HPDE6-E6E7 (cell line): ENCODE measurements at regions not wholly inside any gene's neighbourhood (a gene's known extent, or its start where the extent isn't known, plus 50 kb on each side); places are given as distances from the start of the nearest gene placed in this dataset.
A peak's percentile ranks its signal among the peaks of the same experiment; 100 is the strongest.

Experiments used
- DNase-seq: peaks from one replicate; pipeline ENCODE4 v3.0.0; 2011; ENCODE audit warnings: missing footprints; ENCODE audit errors: extremely low spot score

DNA sequence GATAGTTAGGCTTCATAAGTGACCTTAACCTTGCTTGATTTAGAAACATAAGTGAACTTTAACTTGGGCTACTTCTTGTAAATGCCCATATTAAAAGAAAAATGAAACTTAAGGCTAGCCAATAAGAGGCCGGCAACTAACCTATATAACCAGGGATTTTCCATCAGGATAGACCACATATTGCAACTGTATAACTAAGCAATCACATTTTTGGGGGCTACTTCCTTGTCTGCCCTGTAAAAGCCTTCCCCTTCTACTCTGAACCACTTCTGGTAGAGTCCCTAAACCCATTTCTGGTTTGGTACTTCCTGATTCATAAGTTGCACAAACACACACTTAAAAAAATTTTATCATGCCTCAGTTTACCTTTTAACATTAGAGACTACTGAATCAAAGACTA, 150.9 kb upstream of the UBE2E2 start:
- no peak for DNase-seq

GRCh38 chr3:23052620-23053019, 150.5 kb upstream of the UBE2E2 start:
- no peak for DNase-seq

GRCh38 chr3:23055733-23056376, 147.3 kb upstream of the UBE2E2 start:
- DNase-seq, result no peak

GRCh38 chr3:23062582-23062981, 140.5 kb upstream of the UBE2E2 start:
- DNase-seq, result no peak

- no peak for DNase-seq
Measured at GRCh38 chr3:23062982-23063381, 140.1 kb upstream of the UBE2E2 start.

GRCh38 chr3:23067116-23067515, 136.0 kb upstream of the UBE2E2 start:
- no peak for DNase-seq

- DNase-seq, result no peak
Measured at GRCh38 chr3:23068016-23068728, 135.0 kb upstream of the UBE2E2 start.

DNA sequence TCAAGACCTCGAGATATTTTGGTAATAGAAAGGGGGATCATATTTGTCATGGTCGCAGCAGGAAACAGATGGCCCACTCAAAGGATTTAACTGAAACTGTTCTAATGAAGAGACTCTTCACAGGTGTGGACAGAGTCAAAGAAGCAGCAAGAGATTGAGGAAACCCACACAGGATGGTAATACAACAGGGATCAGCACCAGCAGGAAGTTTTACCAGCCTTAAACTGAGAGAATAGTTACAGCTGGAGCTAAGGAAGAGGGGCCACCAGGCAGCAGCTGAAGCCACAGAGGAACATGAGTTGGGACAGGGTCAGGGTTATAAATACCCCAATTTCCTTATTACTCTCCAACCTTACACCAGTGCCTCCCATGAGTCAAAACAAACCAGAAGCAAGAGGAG, 131.8 kb upstream of the UBE2E2 start:
- no peak for DNase-seq

DNA sequence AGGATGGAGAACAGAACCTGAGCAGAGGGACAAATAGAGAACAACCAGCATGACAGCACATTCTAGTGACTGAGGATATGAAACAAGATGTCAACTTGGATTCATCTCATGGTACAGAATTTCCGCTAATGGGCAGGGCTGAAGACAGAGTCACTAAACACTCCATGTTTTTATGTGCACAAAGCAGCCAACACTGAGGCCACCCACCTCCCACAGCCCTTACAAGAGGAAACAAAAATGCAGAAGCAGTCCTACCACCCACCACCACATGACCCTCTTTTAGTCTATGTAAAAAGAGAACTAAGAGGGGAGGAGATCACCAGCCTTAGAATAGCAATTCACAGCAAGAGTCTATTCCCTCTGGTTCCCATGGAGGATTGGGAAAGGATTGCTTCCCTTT, 131.4 kb upstream of the UBE2E2 start:
- no peak for DNase-seq

DNA sequence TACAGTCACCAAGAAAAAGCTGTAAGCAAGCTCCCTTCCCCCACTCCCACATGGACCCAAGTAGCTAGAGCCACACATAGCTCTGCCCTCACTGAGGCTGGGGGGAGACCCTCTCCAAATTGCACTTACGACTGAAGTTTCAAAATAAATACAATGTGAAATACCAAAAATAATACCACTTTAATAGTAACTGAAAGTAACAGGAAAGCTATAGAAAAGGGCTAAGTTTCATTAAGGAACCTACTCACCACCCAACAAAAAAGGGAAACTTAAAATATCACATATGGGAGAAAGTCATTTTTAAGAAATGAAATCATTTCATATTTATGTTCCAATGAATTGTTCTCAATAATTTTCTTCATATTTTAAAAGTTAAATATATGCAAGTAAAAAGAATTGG, 130.4 kb upstream of the UBE2E2 start:
- DNase-seq, result no peak

DNA sequence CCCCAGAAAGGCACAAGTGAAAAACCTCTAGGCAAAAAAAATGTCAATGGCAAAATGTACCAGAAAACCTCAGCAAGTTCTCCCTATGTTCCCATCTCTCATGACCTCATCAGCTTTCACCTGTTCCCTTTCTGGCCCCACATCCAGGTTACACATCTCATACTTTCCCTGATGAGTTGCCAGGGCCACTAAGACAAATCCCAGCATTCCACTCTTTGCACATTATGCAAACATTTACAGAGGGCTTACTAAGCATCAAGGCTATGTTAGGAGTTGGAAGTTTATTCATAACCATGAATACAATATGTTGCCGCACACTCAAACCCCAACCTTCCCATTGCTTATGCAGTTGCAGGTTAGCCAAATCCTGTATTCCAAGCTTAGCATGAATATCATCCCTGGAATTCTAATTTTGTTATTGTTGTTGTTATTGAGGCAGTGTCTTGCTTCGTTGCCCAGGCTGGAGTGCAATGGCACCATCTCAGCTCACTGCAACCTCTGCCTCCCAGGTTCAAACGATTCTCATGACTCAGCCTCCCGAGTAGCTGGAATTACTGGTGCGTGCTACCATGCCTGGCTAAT, 129.3 kb upstream of the UBE2E2 start:
- DNase-seq, result no peak

DNA sequence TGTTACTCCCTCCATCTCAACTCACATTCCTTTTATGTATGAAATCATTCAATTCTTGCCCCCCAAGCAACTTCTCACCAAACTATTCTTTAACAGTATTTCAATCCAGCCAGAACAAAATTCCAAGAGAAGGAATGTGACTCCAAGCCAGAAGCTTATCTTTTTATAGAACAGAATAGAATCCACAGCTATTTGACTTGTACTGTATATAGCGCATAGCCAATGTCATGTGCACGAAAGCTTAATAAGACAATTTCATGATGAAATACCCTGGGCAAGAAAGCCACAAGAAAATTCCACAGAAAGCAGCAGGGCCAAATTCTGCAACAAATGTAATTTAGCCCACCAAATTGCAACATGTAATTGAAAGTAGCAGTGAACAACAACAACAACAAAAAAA, 127.6 kb upstream of the UBE2E2 start:
- DNase-seq, result no peak

- no peak for DNase-seq
Measured at GRCh38 chr3:23076437-23076836, 126.7 kb upstream of the UBE2E2 start.

GRCh38 chr3:23077126-23077525, 126.0 kb upstream of the UBE2E2 start:
- DNase-seq, result no peak

DNA sequence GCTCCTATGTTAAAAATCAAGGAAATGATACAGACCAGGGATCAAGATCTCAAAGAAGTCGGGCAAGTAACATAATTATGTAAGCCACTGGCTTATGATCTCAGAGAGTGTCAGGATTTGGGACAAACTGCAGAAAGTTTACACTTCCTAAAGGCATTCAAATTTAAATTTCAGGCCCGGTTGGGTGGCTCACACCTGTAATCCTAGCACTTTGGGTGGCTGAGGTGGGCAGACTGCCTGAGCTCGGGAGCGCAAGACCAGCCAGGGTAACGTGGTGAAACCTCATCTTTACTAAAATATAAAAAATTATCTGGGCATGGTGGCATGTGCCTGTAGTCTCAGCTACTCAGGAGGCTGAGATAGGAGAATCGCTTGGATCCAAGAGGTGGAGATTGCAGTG, 124.4 kb upstream of the UBE2E2 start:
- no peak for DNase-seq

GRCh38 chr3:23079976-23080375, 123.2 kb upstream of the UBE2E2 start:
- DNase-seq, result peak; percentile 2

- no peak for DNase-seq
Measured at GRCh38 chr3:23083701-23084100, 119.4 kb upstream of the UBE2E2 start.

DNA sequence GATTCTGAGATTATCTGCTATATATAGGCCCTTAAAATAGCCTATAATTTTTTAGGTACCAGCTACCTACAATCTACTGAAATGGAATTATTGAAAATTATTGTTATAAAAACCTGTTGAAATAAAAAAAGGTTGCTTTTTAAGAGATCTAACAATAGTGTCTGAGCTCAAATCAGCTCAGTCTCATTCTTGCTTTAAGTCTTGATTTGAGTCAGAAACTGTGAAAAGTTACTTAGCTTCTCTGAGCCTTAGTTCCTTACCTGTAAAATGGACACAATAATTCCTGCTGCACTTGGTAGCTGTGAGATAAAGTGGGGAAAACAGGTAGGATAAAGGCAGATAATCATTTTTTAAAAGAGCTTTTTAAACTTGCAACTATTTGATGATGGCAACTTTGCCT, 118.8 kb upstream of the UBE2E2 start:
- DNase-seq, result no peak

DNA sequence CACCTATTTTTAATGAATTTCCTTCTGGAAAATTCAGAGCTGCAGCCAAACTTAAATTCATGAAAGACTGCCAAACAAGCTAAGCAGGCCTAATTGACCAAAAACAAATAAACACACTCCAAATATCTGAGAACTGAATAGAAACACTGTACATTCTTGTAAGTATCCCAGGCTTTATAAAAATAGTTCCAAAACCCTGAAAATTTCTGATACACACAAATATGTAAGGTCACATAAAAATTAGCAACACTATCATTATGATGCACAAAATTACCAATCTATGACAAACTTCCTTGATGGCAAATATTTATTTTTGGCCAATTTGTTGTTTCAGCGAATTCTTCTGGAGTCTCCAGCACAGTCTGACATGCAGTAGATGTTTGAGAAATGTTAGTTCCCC, 117.9 kb upstream of the UBE2E2 start:
- no peak for DNase-seq

- DNase-seq, result no peak
Measured at GRCh38 chr3:23086331-23086730, 116.8 kb upstream of the UBE2E2 start.

GRCh38 chr3:23086831-23087230, 116.3 kb upstream of the UBE2E2 start:
- no peak for DNase-seq

- DNase-seq, result no peak
Measured at GRCh38 chr3:23094412-23094811, 108.7 kb upstream of the UBE2E2 start.

- DNase-seq, result peak; percentile 41
Measured at GRCh38 chr3:23094890-23095462, 108.2 kb upstream of the UBE2E2 start.
